A172 (cell line): ENCODE measurements at regions not wholly inside any gene's neighbourhood (a gene's known extent, or its start where the extent isn't known, plus 50 kb on each side); places are given as distances from the start of the nearest gene placed in this dataset.
A peak's percentile ranks its signal among the peaks of the same experiment; 100 is the strongest.
"Not testable (repeated sequence)": the region's sequence is repeated elsewhere in the genome, so short reads cannot be mapped to it uniquely, and the experiment has no call there.

Source experiments
- DNase-seq: peaks from one replicate; pipeline ENCODE4 v3.0.0-alpha.2; 2015; ENCODE audit warnings: low spot score

GRCh38 chr4:147160908-147161513, 215.3 kb upstream of the TTC29 start:
- peak; percentile 28 for DNase-seq

- DNase-seq: no peak
Measured at GRCh38 chr4:147163311-147163710, 217.6 kb upstream of the TTC29 start.

- not testable (repeated sequence) for DNase-seq
Measured at GRCh38 chr4:147168200-147168599, 222.5 kb upstream of the TTC29 start.

- DNase-seq: no peak
Measured at GRCh38 chr4:147173322-147173721, 227.7 kb upstream of the TTC29 start.

GRCh38 chr4:147173797-147174432, 228.3 kb upstream of the TTC29 start:
- DNase-seq: no peak

- no peak for DNase-seq
Measured at GRCh38 chr4:147174591-147174990, 228.9 kb upstream of the TTC29 start.

GRCh38 chr4:147175460-147176025, 229.9 kb upstream of the TTC29 start:
- no peak for DNase-seq

GRCh38 chr4:147182041-147182440, 236.4 kb upstream of the TTC29 start:
- DNase-seq: no peak

- no peak for DNase-seq
Measured at GRCh38 chr4:147192679-147193078, 247.0 kb upstream of the TTC29 start.

- DNase-seq: no peak
Measured at GRCh38 chr4:147194114-147194513, 248.4 kb upstream of the TTC29 start.

- no peak for DNase-seq
Measured at GRCh38 chr4:147194604-147195003, 248.9 kb upstream of the TTC29 start.

- no peak for DNase-seq
Measured at GRCh38 chr4:147195386-147195785, 249.7 kb upstream of the TTC29 start.

- peak; percentile 12 for DNase-seq
Measured at GRCh38 chr4:147198411-147199051, 252.9 kb upstream of the TTC29 start.

GRCh38 chr4:147201016-147201415, 255.4 kb upstream of the TTC29 start:
- no peak for DNase-seq

- DNase-seq: no peak
Measured at GRCh38 chr4:147206807-147207206, 261.1 kb upstream of the TTC29 start.

- DNase-seq: no peak
Measured at GRCh38 chr4:147207911-147208310, 262.2 kb upstream of the TTC29 start.

- no peak for DNase-seq
Measured at GRCh38 chr4:147217655-147218054, 263.2 kb upstream of the EDNRA start.

- DNase-seq: no peak
Measured at GRCh38 chr4:147219145-147219544, 261.8 kb upstream of the EDNRA start.

GRCh38 chr4:147220833-147221232, 260.1 kb upstream of the EDNRA start:
- peak; percentile 6 for DNase-seq

GRCh38 chr4:147222906-147223305, 258.0 kb upstream of the EDNRA start:
- no peak for DNase-seq

- no peak for DNase-seq
Measured at GRCh38 chr4:147223576-147223975, 257.3 kb upstream of the EDNRA start.

GRCh38 chr4:147236806-147237205, 244.1 kb upstream of the EDNRA start:
- DNase-seq: no peak

- no peak for DNase-seq
Measured at GRCh38 chr4:147244786-147245185, 236.1 kb upstream of the EDNRA start.
